Nephron (organoid): ENCODE measurements at regions not wholly inside any gene's neighbourhood (a gene's known extent, or its start where the extent isn't known, plus 50 kb on each side); places are given as distances from the start of the nearest gene placed in this dataset.

Experiments used
- H3K27ac Mint-ChIP-seq, 3 experiments: 2 replicates each; pipeline ENCODE4 v1.8.0; 2020; ENCODE audit warnings: mixed read lengths in 3 of 3, mild to moderate bottlenecking in 2 of 3, moderate library complexity in 1 of 3
- H3K27me3 Mint-ChIP-seq: 2 replicates; pipeline ENCODE4 v1.8.0; 2021; ENCODE audit warnings: low read depth, mild to moderate bottlenecking, moderate library complexity, mixed read lengths
- H3K36me3 Mint-ChIP-seq: 2 replicates; pipeline ENCODE4 v1.8.0; 2020; ENCODE audit warnings: low read depth, mixed read lengths
- H3K4me1 Mint-ChIP-seq: 2 replicates; pipeline ENCODE4 v1.8.0; 2020; ENCODE audit warnings: mixed read lengths
- H3K4me3 Mint-ChIP-seq, 3 experiments: 2 replicates each; pipeline ENCODE4 v1.8.0; 2020; ENCODE audit warnings: mild to moderate bottlenecking in 3 of 3, mixed read lengths in 3 of 3, moderate library complexity in 2 of 3
- H3K9me3 Mint-ChIP-seq: 2 replicates; pipeline ENCODE4 v1.8.0; 2020; ENCODE audit warnings: mixed read lengths
- TF ChIP-seq, protein P1 (sequence below), 3 experiments: fragments of 200-600 bp; sonication (generic); IDR thresholded peaks; one replicate each; pipeline ENCODE4 v1.5.0; 2021; ENCODE audit warnings: antibody characterized with exemption in 3 of 3; ENCODE audit not compliant: unreplicated experiment in 3 of 3

DNA sequence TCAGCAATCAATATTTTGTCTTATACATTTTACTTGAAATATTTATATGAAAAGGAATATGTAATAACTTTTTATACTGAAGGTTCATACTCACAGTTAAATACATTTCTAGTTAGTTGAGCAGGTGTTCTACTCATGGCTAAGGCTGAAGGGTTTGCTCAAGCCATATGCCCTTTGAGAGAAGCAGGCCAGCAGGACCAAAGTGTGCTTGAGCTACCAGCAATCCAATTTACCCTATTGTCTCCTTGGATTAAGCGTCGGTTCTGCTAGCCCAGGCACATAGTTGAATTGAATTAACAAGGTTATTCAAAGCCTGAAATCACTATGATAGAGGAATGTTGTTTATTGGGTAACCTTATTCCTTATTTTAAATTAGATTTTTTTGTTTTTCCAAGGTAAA lies 151.5 kb upstream of the BACE2 start:
- Mint-ChIP-seq H3K4me1 (no peaks in the 10 kb centered on the region), H3K36me3 (no peaks in the 10 kb centered on the region), H3K27ac (no peak overlapping the region), H3K4me3 (no peak overlapping the region), H3K9me3 (peaks cover 2% of the 10 kb centered on the region), H3K27me3 (no peaks in the 10 kb centered on the region)
- TF ChIP-seq, protein P1, sequence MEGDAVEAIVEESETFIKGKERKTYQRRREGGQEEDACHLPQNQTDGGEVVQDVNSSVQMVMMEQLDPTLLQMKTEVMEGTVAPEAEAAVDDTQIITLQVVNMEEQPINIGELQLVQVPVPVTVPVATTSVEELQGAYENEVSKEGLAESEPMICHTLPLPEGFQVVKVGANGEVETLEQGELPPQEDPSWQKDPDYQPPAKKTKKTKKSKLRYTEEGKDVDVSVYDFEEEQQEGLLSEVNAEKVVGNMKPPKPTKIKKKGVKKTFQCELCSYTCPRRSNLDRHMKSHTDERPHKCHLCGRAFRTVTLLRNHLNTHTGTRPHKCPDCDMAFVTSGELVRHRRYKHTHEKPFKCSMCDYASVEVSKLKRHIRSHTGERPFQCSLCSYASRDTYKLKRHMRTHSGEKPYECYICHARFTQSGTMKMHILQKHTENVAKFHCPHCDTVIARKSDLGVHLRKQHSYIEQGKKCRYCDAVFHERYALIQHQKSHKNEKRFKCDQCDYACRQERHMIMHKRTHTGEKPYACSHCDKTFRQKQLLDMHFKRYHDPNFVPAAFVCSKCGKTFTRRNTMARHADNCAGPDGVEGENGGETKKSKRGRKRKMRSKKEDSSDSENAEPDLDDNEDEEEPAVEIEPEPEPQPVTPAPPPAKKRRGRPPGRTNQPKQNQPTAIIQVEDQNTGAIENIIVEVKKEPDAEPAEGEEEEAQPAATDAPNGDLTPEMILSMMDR (IDR thresholded peaks at IDR 0.05; ENCODE audit: unreplicated experiment in 3 of 3): no peak

DNA sequence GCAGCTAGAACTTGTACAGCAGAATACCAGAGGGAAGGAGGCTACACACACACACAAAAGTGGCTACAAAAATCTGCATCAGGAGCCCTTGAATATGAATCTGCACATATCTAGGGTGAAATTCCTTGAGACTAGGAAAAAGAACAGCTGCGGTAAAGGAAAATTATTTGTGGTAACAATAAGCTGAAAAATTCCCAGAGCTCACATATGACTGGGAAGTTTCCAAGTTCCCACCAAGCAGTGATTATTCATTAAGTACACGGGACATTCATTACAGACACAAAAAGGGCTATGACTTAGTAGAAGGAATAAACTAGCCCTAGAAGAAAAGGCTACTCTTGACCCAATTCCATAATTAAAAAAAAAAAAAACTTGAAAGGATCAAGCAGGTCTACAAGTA lies 149.5 kb upstream of the BACE2 start:
- TF ChIP-seq, protein P1 (IDR thresholded peaks at IDR 0.05; ENCODE audit: unreplicated experiment in 3 of 3): no peak
- no peak overlapping the region for H3K27ac Mint-ChIP-seq
- no peaks in the 10 kb centered on the region for H3K36me3 Mint-ChIP-seq
- no peak overlapping the region for H3K4me3 Mint-ChIP-seq
- H3K9me3 Mint-ChIP-seq: peaks cover 2% of the 10 kb centered on the region
- no peaks in the 10 kb centered on the region for H3K27me3 Mint-ChIP-seq
- no peaks in the 10 kb centered on the region for H3K4me1 Mint-ChIP-seq

DNA sequence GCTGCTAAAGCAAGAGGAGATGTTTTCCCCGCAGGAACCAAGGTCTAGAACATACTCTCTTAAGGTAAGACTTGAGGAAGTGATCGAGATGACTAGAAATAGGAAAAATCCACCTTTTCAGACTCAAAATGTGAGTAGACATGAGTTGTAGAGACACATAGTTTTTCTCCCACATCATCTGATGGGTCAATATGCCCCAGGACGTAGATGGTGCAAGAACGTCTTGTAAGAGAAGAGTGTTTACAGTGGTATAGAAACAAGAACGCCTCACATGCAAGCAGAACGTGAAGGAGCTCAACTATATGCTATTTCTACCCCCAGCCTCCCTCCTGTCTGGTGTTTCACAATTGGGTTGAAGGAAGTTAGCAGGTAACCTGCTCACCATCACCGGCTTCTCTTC lies 144.0 kb upstream of the BACE2 start:
- Mint-ChIP-seq H3K9me3 (peaks cover 7% of the 10 kb centered on the region), H3K4me3 (no peak overlapping the region)
- TF ChIP-seq, protein P1 (IDR thresholded peaks at IDR 0.05; ENCODE audit: unreplicated experiment in 3 of 3): no peak

DNA sequence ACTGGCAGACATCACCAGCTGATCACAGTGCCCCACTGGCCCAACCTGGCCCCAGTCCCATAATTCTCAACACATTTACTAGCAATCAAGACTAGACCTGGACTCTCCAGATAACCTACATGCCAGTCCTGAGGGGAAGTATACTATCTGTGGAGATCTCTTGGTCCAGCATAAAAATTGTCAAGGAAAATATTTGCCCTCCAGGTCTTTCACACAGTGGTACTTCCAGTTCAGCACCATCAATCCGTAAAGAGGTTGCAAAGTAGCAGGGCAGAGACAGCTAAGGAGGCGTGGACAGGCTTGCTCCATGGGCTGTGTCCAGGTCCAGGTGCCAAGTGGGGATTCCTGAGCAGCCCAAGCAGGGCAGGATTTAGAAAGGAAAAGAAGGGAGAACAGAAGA lies 143.6 kb upstream of the BACE2 start:
- TF ChIP-seq, protein P1 (IDR thresholded peaks at IDR 0.05; ENCODE audit: unreplicated experiment in 3 of 3): no peak
- H3K27me3 Mint-ChIP-seq: no peaks in the 10 kb centered on the region
- no peak overlapping the region for H3K4me3 Mint-ChIP-seq
- no peaks in the 10 kb centered on the region for H3K36me3 Mint-ChIP-seq
- H3K4me1 Mint-ChIP-seq: peaks cover 17% of the 10 kb centered on the region
- no peak overlapping the region for H3K27ac Mint-ChIP-seq
- peaks cover 7% of the 10 kb centered on the region for H3K9me3 Mint-ChIP-seq

More for the DNA sequence above, 144.0 kb upstream of the BACE2 start:
- peaks cover 17% of the 10 kb centered on the region for H3K4me1 Mint-ChIP-seq
- H3K27ac Mint-ChIP-seq: no peak overlapping the region
- H3K27me3 Mint-ChIP-seq: no peaks in the 10 kb centered on the region
- no peaks in the 10 kb centered on the region for H3K36me3 Mint-ChIP-seq

DNA sequence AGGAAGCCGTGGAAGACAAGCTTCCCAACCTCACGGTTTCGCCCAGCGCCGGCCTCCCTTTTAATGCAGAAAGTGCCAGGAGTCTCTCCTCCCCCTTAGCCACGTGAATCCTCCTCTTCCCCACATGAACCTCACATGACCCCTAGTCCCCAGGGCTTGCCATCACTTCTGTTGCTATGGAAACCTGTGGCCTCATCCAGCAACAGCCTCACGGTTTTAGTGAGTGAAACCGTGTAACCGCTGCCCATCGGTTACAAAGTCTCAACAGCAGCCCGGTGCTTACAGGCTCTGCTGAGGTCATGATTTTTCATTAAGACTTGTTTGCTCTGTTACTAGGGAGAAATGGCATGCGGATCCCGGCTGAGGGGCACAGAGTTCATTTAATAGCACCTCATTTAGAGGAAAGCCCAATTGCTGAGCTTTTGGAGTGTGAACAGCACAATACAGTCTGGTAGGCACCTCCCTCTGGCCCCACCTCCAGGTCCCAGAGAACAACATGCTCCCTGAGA lies 143.2 kb upstream of the BACE2 start:
- Mint-ChIP-seq H3K4me1 (peaks cover 17% of the 10 kb centered on the region), H3K27me3 (no peaks in the 10 kb centered on the region), H3K9me3 (peaks cover 7% of the 10 kb centered on the region), H3K27ac (no peak overlapping the region), H3K36me3 (no peaks in the 10 kb centered on the region), H3K4me3 (no peak overlapping the region)
- TF ChIP-seq, protein P1 (IDR thresholded peaks at IDR 0.05; ENCODE audit: unreplicated experiment in 3 of 3): no peak

DNA sequence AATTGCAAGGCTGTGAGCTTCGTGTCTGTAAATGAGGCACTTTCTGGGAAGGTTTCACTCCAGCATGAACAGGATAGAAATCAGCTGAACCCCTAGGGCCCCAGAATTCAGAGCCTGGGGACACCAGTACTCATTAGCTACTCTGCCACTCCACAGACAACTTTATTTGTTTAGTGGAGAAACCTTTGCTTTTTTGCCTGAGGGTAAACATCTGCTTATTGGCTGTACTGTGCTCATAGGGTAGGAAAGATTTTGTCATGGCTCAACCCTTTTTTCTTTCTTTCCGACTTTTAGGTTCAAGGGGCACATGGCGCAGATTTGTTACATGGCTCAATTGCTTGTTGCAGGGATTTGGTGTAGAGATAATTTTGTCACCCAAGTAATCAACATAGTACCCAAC lies 138.4 kb upstream of the BACE2 start:
- H3K9me3 Mint-ChIP-seq: peaks cover 7% of the 10 kb centered on the region
- TF ChIP-seq, protein P1 (IDR thresholded peaks at IDR 0.05; ENCODE audit: unreplicated experiment in 3 of 3): no peak

More for the DNA sequence above, 138.4 kb upstream of the BACE2 start:
- H3K27ac Mint-ChIP-seq: no peak overlapping the region
- no peak overlapping the region for H3K4me3 Mint-ChIP-seq
- H3K36me3 Mint-ChIP-seq: no peaks in the 10 kb centered on the region
- H3K27me3 Mint-ChIP-seq: no peaks in the 10 kb centered on the region
- peaks cover 8% of the 10 kb centered on the region for H3K4me1 Mint-ChIP-seq
